Cardiac muscle cell (in vitro differentiated cells and primary cell): ENCODE measurements at regions not wholly inside any gene's neighbourhood (a gene's known extent, or its start where the extent isn't known, plus 50 kb on each side); places are given as distances from the start of the nearest gene placed in this dataset.

Experiments
- DNase-seq, 2 donors: peaks; one replicate each; pipeline versions ENCODE4 v3.0.0 to v3.0.0-alpha.2; 2010 to 2017; ENCODE audit warnings: low read depth in 1 of 2, low spot score in 1 of 2
- H3K27ac ChIP-seq: fragments of 200-600 bp; sonication (generic); 2 replicates; pipeline ENCODE4 v1.5.1; 2016
- H3K27me3 ChIP-seq: fragments of 200-600 bp; sonication (generic); 2 replicates; pipeline ENCODE4 v1.6.0; 2016; ENCODE audit warnings: control low read depth
- H3K36me3 ChIP-seq: fragments of 200-600 bp; sonication (generic); 2 replicates; pipeline ENCODE4 v1.5.1; 2016; ENCODE audit warnings: control low read depth
- H3K4me1 ChIP-seq: fragments of 200-600 bp; sonication (generic); 2 replicates; pipeline ENCODE4 v1.8.1; 2017; ENCODE audit warnings: low read depth, mild to moderate bottlenecking, mixed run types
- H3K4me3 ChIP-seq: fragments of 200-600 bp; sonication (generic); 2 replicates; pipeline ENCODE4 v1.5.1; 2016; ENCODE audit warnings: mild to moderate bottlenecking
- H3K9me3 ChIP-seq: fragments of 200-600 bp; sonication (generic); 2 replicates; pipeline ENCODE4 v1.5.1; 2017; ENCODE audit warnings: low read depth, mild to moderate bottlenecking, control low read depth
- TF ChIP-seq, protein P1 (sequence below): IDR thresholded peaks from 2 replicates; pipeline ENCODE4 v1.5.1; 2012; ENCODE audit warnings: low read depth, mild to moderate bottlenecking, low read length

DNA sequence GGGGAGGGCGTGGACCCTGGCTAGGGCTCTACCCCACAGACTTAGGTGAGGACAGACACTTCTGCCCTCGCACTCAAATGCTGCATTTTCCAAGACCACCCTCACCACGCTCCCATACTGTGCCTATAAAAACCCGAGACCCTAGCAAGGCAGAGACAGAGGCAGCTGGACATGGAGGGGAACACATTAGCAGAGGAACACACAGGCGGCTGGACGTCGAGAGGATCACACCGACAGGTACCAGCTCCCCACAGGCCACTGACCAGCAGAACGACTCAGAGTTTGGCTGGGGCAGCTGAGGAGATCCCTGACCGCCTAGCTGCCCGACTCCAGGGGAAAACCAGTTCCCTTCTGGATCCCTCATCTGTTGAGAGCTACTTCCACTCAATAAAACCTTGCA is 338.2 kb upstream of the SMIM30 start:
- no peaks in the 10 kb centered on the region for H3K4me1 ChIP-seq
- H3K36me3 ChIP-seq, result no peaks in the 10 kb centered on the region
- no peaks in the 10 kb centered on the region for H3K9me3 ChIP-seq
- no peak overlapping the region for H3K4me3 ChIP-seq
- no peak for DNase-seq
- TF ChIP-seq, protein P1, sequence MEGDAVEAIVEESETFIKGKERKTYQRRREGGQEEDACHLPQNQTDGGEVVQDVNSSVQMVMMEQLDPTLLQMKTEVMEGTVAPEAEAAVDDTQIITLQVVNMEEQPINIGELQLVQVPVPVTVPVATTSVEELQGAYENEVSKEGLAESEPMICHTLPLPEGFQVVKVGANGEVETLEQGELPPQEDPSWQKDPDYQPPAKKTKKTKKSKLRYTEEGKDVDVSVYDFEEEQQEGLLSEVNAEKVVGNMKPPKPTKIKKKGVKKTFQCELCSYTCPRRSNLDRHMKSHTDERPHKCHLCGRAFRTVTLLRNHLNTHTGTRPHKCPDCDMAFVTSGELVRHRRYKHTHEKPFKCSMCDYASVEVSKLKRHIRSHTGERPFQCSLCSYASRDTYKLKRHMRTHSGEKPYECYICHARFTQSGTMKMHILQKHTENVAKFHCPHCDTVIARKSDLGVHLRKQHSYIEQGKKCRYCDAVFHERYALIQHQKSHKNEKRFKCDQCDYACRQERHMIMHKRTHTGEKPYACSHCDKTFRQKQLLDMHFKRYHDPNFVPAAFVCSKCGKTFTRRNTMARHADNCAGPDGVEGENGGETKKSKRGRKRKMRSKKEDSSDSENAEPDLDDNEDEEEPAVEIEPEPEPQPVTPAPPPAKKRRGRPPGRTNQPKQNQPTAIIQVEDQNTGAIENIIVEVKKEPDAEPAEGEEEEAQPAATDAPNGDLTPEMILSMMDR, result no peak
- H3K27me3 ChIP-seq, result no peaks in the 10 kb centered on the region
- no peak overlapping the region for H3K27ac ChIP-seq

DNA sequence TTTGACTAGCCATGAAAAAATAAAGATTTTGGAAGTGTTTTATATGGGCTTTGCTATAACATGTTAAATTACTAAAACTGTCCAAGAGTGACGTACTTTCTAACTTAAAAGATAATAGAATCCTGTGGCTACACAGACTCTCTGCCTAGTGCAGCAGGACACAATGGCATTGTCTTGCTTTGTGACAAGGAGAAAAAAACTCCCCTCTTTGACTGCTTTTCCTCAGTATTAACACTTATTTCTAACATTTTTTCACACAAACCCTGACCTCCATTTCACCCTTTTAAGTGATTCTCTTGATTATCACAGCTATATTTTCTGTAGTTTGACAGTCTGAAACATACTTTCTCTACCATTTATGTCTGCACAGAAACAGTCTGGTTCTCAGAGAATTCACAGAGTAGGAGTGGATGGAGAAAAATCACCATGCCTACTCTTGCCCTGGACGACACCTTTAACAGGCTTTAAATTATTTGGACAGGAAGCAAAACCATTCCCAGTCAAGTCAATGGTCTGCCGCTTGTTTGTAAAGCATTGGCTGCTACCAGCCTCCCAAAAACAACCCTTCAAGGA is 336.3 kb upstream of the SMIM30 start:
- Histone ChIP-seq H3K36me3 (no peaks in the 10 kb centered on the region), H3K9me3 (no peaks in the 10 kb centered on the region), H3K4me3 (no peak overlapping the region), H3K27me3 (no peaks in the 10 kb centered on the region), H3K27ac (no peak overlapping the region), H3K4me1 (no peaks in the 10 kb centered on the region)
- TF ChIP-seq, protein P1, result no peak
- no peak for DNase-seq

DNA sequence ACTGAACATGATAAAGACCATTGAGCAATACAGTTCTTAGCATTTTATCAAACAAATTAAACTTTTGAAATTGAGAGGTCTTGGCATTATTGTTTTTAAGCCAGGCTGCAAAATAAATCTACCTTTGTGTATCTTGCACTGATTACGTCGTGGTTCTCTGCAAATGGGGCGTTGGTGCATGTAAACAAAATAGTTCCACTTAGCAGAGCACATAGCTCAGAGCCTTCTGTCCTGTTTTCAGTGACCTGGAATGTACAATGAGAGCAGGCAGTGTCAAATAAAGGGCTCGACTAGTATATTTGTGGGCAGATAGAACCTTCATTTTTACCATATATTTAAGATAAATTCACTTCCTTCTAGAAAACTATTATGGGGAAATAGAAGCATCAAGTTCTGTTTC is 333.9 kb upstream of the SMIM30 start:
- H3K4me1 ChIP-seq, result no peaks in the 10 kb centered on the region
- no peaks in the 10 kb centered on the region for H3K27me3 ChIP-seq
- no peak for DNase-seq
- H3K4me3 ChIP-seq, result no peak overlapping the region
- TF ChIP-seq, protein P1, result no peak
- no peaks in the 10 kb centered on the region for H3K36me3 ChIP-seq
- H3K27ac ChIP-seq, result no peak overlapping the region
- H3K9me3 ChIP-seq, result no peaks in the 10 kb centered on the region

DNA sequence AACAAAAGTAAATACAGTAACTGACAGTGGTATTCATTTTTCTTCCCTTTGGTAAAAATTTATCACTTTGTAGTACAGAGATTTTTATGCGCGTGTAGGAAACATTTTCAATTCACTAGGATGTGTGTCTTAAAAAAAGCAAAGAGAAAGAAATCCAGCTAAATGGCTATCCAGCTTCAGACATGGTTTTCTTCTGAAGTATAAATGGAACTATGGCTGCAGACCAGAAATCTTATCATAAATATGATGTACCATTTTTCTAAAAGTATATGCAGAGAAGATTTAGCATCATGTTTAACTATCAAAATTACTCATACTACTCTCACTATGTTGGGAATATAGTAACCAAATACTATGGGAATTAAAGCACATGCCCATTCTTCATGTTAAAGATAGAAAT is 328.4 kb upstream of the SMIM30 start:
- H3K27me3 ChIP-seq, result no peaks in the 10 kb centered on the region
- no peaks in the 10 kb centered on the region for H3K36me3 ChIP-seq
- no peaks in the 10 kb centered on the region for H3K9me3 ChIP-seq
- no peak overlapping the region for H3K4me3 ChIP-seq
- H3K4me1 ChIP-seq, result no peaks in the 10 kb centered on the region
- no peak for DNase-seq
- no peak overlapping the region for H3K27ac ChIP-seq
- TF ChIP-seq, protein P1, result no peak

DNA sequence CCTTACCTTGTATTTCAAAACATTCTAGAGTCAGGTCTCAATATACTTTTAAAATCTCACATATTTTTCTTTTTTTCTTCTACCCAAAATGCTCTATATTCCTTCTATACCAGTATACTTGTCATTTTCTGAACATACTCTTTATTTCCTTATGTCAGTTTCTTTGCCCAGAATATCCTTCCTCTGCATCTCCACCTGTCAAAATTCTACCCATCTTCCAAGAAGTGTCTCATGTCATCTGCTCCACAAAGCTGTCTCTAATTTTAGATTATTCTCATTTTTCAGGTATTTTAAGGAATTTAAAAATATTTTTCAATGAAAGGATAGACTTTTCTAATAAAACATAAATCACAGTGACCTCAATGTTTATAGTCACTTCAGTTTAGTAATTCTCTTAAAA is 328.0 kb upstream of the SMIM30 start:
- no peak overlapping the region for H3K4me3 ChIP-seq
- no peaks in the 10 kb centered on the region for H3K36me3 ChIP-seq
- H3K27ac ChIP-seq, result no peak overlapping the region
- no peaks in the 10 kb centered on the region for H3K4me1 ChIP-seq
- DNase-seq, result no peak
- H3K27me3 ChIP-seq, result no peaks in the 10 kb centered on the region
- no peaks in the 10 kb centered on the region for H3K9me3 ChIP-seq
- TF ChIP-seq, protein P1, result no peak

DNA sequence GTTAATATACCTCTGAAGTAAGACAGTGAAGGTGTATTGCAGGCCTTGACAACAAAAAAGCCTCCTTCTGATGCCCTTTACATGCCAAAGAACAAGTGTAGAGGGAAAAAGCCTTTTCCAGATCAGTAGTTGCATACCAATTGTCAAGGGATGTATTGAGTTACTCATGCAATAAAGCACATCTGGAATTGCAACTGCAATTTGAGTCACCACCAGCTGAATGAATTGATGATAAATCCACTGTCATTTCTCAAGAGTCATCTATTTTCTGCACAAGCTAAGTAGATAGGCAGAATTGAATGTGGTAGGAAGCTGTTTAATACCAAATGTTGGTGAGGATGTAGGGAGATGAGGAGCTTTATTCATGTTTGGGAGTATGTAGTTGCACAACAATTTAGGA is 325.9 kb upstream of the SMIM30 start:
- TF ChIP-seq, protein P1, result no peak
- no peaks in the 10 kb centered on the region for H3K9me3 ChIP-seq
- no peak overlapping the region for H3K27ac ChIP-seq
- DNase-seq, result no peak
- H3K4me1 ChIP-seq, result no peaks in the 10 kb centered on the region
- H3K36me3 ChIP-seq, result no peaks in the 10 kb centered on the region
- no peaks in the 10 kb centered on the region for H3K27me3 ChIP-seq
- H3K4me3 ChIP-seq, result no peak overlapping the region
